Right atrium auricular region (tissue), 2 donors: ENCODE measurements at regions not wholly inside any gene's neighbourhood (a gene's known extent, or its start where the extent isn't known, plus 50 kb on each side); places are given as distances from the start of the nearest gene placed in this dataset.
A peak's percentile ranks its signal among the peaks of the same experiment; 100 is the strongest.
"Not testable (repeated sequence)": the region's sequence is repeated elsewhere in the genome, so short reads cannot be mapped to it uniquely, and the experiment has no call there.

Experiments
- DNase-seq: peaks from one replicate; pipeline ENCODE4 v3.0.0-alpha.2; 2019; ENCODE audit warnings: low spot score
- H3K27ac ChIP-seq, 2 donors: fragments of 200-600 bp; sonication (generic); 1 replicate in 1 of 2; 2 replicates in 1 of 2; pipeline ENCODE4 v1.5.1; 2016 to 2019
- H3K27me3 ChIP-seq, 2 donors: fragments of 200-600 bp; sonication (generic); one replicate each; pipeline versions ENCODE4 v1.5.1 to v1.6.0; 2017 to 2019
- H3K36me3 ChIP-seq: fragments of 200-600 bp; sonication (generic); one replicate; pipeline ENCODE4 v1.5.1; 2016
- H3K4me1 ChIP-seq, 2 donors: fragments of 200-600 bp; sonication (generic); one replicate each; pipeline versions ENCODE4 v1.5.1 to v1.6.0; 2017 to 2019
- H3K4me3 ChIP-seq, 2 donors: fragments of 200-600 bp; sonication (generic); 1 replicate in 1 of 2; 2 replicates in 1 of 2; pipeline ENCODE4 v1.5.1; 2017 to 2019; ENCODE audit warnings: mild to moderate bottlenecking in 1 of 2, moderate library complexity in 1 of 2
- H3K9me3 ChIP-seq, 2 donors: fragments of 200-600 bp; sonication (generic); one replicate each; pipeline ENCODE4 v1.5.1; 2019
- CTCF ChIP-seq, 2 donors: fragments of 200-600 bp; sonication (generic); IDR thresholded peaks; one replicate each; pipeline ENCODE4 v1.5.1; 2019; ENCODE audit warnings: antibody characterized with exemption in 2 of 2

- peaks cover 0 to 11% of the 10 kb centered on the region in 2 donors for H3K9me3 ChIP-seq
- DNase-seq, result no peak
- no peaks in the 10 kb centered on the region for H3K4me1 ChIP-seq
- no peak overlapping the region for H3K4me3 ChIP-seq
- H3K36me3 ChIP-seq, result no peaks in the 10 kb centered on the region
- TF ChIP-seq CTCF (IDR thresholded peaks at IDR 0.05), result no peak
- no peak overlapping the region for H3K27ac ChIP-seq
- no peaks in the 10 kb centered on the region for H3K27me3 ChIP-seq
Observed at GRCh38 chrX:7606039-7606652, 236.8 kb upstream of the VCX start.

GRCh38 chrX:7603387-7603786 lies 239.6 kb upstream of the VCX start:
- DNase-seq, result no peak
- Histone ChIP-seq H3K27ac (no peak overlapping the region), H3K4me3 (no peak overlapping the region), H3K9me3 (peaks cover 0 to 11% of the 10 kb centered on the region in 2 donors), H3K4me1 (no peaks in the 10 kb centered on the region), H3K36me3 (no peaks in the 10 kb centered on the region), H3K27me3 (no peaks in the 10 kb centered on the region)
- TF ChIP-seq CTCF (IDR thresholded peaks at IDR 0.05), result no peak

- no peaks in the 10 kb centered on the region for H3K36me3 ChIP-seq
- no peaks in the 10 kb centered on the region for H3K4me1 ChIP-seq
- no peak for TF ChIP-seq CTCF (IDR thresholded peaks at IDR 0.05)
- peaks cover 0 to 4% of the 10 kb centered on the region in 2 donors for H3K9me3 ChIP-seq
- no peaks in the 10 kb centered on the region for H3K27me3 ChIP-seq
- no peak overlapping the region for H3K4me3 ChIP-seq
- no peak for DNase-seq
- no peak overlapping the region for H3K27ac ChIP-seq
Observed at GRCh38 chrX:7596822-7597221, 246.1 kb upstream of the VCX start.

GRCh38 chrX:7593370-7593769 lies 249.6 kb upstream of the VCX start:
- H3K27ac ChIP-seq, H3K4me1 ChIP-seq, H3K4me3 ChIP-seq, DNase-seq, H3K27me3 ChIP-seq, H3K36me3 ChIP-seq, H3K9me3 ChIP-seq: not testable (repeated sequence)

GRCh38 chrX:7586126-7586525 lies 256.8 kb upstream of the VCX start:
- Histone ChIP-seq H3K4me3 (no peak overlapping the region), H3K4me1 (no peaks in the 10 kb centered on the region), H3K9me3 (no peaks in the 10 kb centered on the region), H3K27me3 (no peaks in the 10 kb centered on the region), H3K27ac (no peak overlapping the region), H3K36me3 (no peaks in the 10 kb centered on the region)
- DNase-seq, result no peak
- peak in 1 of 2 donors; percentile 51 for TF ChIP-seq CTCF (IDR thresholded peaks at IDR 0.05)

- Histone ChIP-seq H3K27ac (no peak overlapping the region), H3K36me3 (no peaks in the 10 kb centered on the region), H3K27me3 (no peaks in the 10 kb centered on the region), H3K4me3 (no peak overlapping the region), H3K9me3 (no peaks in the 10 kb centered on the region), H3K4me1 (no peaks in the 10 kb centered on the region)
- DNase-seq, result no peak
- TF ChIP-seq CTCF (IDR thresholded peaks at IDR 0.05), result no peak
Observed at GRCh38 chrX:7582191-7582590, 260.8 kb upstream of the VCX start.
